PC-9 (cell line): ENCODE measurements at regions not wholly inside any gene's neighbourhood (a gene's known extent, or its start where the extent isn't known, plus 50 kb on each side); places are given as distances from the start of the nearest gene placed in this dataset.

ENCODE experiments used
- BruUV-seq: library from RNA; stranded (reverse); fragments of 400-500 nt; replicated peaks from 2 replicates; lab custom pipeline; 2021; lab: Mats Ljungman, UMichigan
- CTCF ChIA-PET: fragments of 300-600 bp; sonication (Branson Sonifier 250); formaldehyde crosslinking; loops from one replicate; lab custom pipeline; 2022; ENCODE audit warnings: antibody characterized with exemption; lab: Charles Lee
- POLR2A ChIA-PET: fragments of 300-600 bp; sonication (Branson Sonifier 250); formaldehyde crosslinking; loops from one replicate; lab custom pipeline; 2022; ENCODE audit warnings: antibody characterized with exemption; ENCODE audit not compliant: unreplicated experiment; lab: Charles Lee
- DNase-seq, 2 experiments: peaks; one replicate each; pipeline versions ENCODE4 v3.0.0 to v3.0.0-alpha.2; 2015 to 2022; ENCODE audit warnings: mixed read lengths in 1 of 2
- H2AFZ ChIP-seq: fragments of 200-600 bp; sonication (generic); 2 replicates; pipeline ENCODE4 v1.8.1; 2017; ENCODE audit warnings: antibody characterized with exemption
- H3F3A ChIP-seq: fragments of 200-600 bp; sonication (generic); 2 replicates; pipeline ENCODE4 v1.8.1; 2017; ENCODE audit warnings: antibody characterized with exemption, mild to moderate bottlenecking, low read depth; ENCODE audit not compliant: insufficient read depth
- H3K27ac ChIP-seq: fragments of 200-600 bp; sonication (generic); 2 replicates; pipeline ENCODE4 v1.6.1; 2016; ENCODE audit warnings: mixed run types
- H3K27me3 ChIP-seq: fragments of 200-600 bp; sonication (generic); 2 replicates; pipeline ENCODE4 v1.6.1; 2016; ENCODE audit warnings: low read depth, mixed run types; ENCODE audit not compliant: insufficient read depth
- H3K36me3 ChIP-seq: fragments of 200-600 bp; sonication (generic); 2 replicates; pipeline ENCODE4 v1.6.1; 2016; ENCODE audit warnings: low read depth, mixed run types
- H3K4me1 ChIP-seq: fragments of 200-600 bp; sonication (generic); replicated peaks from 2 replicates; pipeline ENCODE4 v1.6.1; 2016; ENCODE audit warnings: mixed run types; ENCODE audit not compliant: insufficient read depth
- H3K4me2 ChIP-seq: fragments of 200-600 bp; sonication (generic); 2 replicates; pipeline ENCODE4 v1.6.1; 2017; ENCODE audit warnings: mixed run types
- H3K4me3 ChIP-seq: fragments of 200-600 bp; sonication (generic); 2 replicates; pipeline ENCODE4 v1.6.1; 2016; ENCODE audit warnings: mixed run types
- H3K79me2 ChIP-seq: fragments of 200-600 bp; sonication (generic); 2 replicates; pipeline ENCODE4 v1.6.1; 2017; ENCODE audit warnings: low read depth, mixed run types
- H3K9me2 ChIP-seq: fragments of 200-600 bp; sonication (generic); 2 replicates; pipeline ENCODE4 v1.8.1; 2017; ENCODE audit warnings: mild to moderate bottlenecking; ENCODE audit not compliant: insufficient read depth
- H3K9me3 ChIP-seq: fragments of 200-600 bp; sonication (generic); 2 replicates; pipeline ENCODE4 v1.8.1; 2016; ENCODE audit warnings: low read depth; ENCODE audit not compliant: insufficient read depth
- H4K20me1 ChIP-seq: fragments of 200-600 bp; sonication (generic); 2 replicates; pipeline ENCODE4 v1.8.1; 2017; ENCODE audit not compliant: insufficient read depth
- CTCF ChIP-seq: fragments of 200-600 bp; sonication (generic); conservative IDR thresholded peaks from 2 replicates; pipeline ENCODE4 v1.6.1; 2017; ENCODE audit warnings: mixed run types, antibody characterized with exemption, mild to moderate bottlenecking, moderate library complexity
- EZH2 ChIP-seq: fragments of 200-600 bp; sonication (generic); IDR thresholded peaks from 2 replicates; pipeline ENCODE4 v1.8.0; 2017; ENCODE audit warnings: antibody characterized with exemption, low read depth
- intact Hi-C: fragments of 100-400 bp; cut with micrococcal nuclease; formaldehyde crosslinking; loops from one replicate; pipeline ENCODE4 v1.10.0; 2022; ENCODE audit not compliant: unreplicated experiment

DNA sequence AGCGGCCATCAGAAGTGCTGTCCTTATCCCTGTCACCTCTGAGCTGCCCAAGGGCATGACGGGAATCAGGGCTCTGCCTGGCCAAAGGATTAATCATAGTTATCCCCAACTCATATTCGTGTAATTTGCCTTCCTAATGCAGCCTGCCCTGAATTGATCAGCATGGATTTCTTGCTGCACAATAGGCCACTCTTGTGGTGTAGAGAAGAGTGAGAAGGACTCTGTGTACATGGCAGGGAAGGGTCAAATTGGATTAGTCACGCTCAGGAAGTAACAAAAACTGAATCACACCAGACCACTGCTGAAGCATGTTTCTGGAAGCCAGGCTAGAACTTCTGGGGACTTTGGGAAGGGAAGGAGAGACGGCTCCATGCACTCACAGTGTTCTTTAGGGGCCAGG, 227.0 kb downstream of the BUB3 start:
- TF ChIP-seq EZH2 (no peak), CTCF (no peak)
- H3K36me3 ChIP-seq, result no peaks in the 10 kb centered on the region
- H3K27ac ChIP-seq, result no peak overlapping the region
- intact Hi-C loops, result loop anchor here (2.0 to 5.0 kb wide), 2 partner anchors 248 to 339 kb away; no protein-coding TSS in a partner anchor
- BruUV-seq, result no TSS peak
- no peak overlapping the region for H3K4me3 ChIP-seq
- H3K9me3 ChIP-seq, result no peaks in the 10 kb centered on the region
- ChIA-PET POLR2A (no interaction called here), CTCF (no interaction called here)
- H2AFZ ChIP-seq, result no peak overlapping the region
- no peaks in the 10 kb centered on the region for H4K20me1 ChIP-seq
- H3K4me1 ChIP-seq, result peaks cover 12% of the 10 kb centered on the region; the same call in 1 of the 2 replicates
- H3K4me2 ChIP-seq, result no peak overlapping the region
- no peaks in the 10 kb centered on the region for H3K9me2 ChIP-seq
- no peak for DNase-seq
- no peaks in the 10 kb centered on the region for H3F3A ChIP-seq
- H3K27me3 ChIP-seq, result no peaks in the 10 kb centered on the region
- no peaks in the 10 kb centered on the region for H3K79me2 ChIP-seq

DNA sequence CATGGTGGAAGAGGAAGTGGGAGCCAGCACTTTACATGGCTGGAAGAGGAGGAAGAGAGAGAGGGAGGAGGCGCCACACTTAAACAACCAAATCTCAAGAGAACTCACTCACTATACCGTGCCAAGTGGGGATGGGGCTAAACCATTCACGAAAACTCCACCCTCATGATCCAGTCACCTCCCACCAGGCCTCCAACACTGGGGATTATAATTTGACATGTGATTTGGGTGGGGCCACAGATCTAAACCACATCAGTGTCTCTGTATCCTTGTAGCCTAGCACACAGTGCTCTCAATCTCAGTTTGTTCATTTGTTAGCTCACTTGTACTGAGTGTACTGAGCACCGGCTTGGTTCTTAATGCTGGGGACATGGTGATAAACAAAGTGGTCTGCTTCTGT, 228.3 kb downstream of the BUB3 start:
- BruUV-seq, result no TSS peak
- POLR2A ChIA-PET, result no interaction called here
- CTCF ChIA-PET, result no interaction called here

GRCh38 chr10:123385508-123386080, 231.4 kb downstream of the BUB3 start:
- Histone ChIP-seq H3K4me3 (no peak overlapping the region), H3F3A (no peaks in the 10 kb centered on the region), H2AFZ (no peak overlapping the region), H3K27ac (no peak overlapping the region), H3K9me2 (no peaks in the 10 kb centered on the region), H3K36me3 (no peaks in the 10 kb centered on the region), H3K4me2 (no peak overlapping the region), H3K9me3 (no peaks in the 10 kb centered on the region), H3K4me1 (no peaks in the 10 kb centered on the region), H3K79me2 (no peaks in the 10 kb centered on the region), H3K27me3 (no peaks in the 10 kb centered on the region), H4K20me1 (no peaks in the 10 kb centered on the region)
- CTCF ChIA-PET, result no interaction called here
- BruUV-seq, result no TSS peak
- no peak for DNase-seq
- intact Hi-C loops, result no loop called here
- TF ChIP-seq EZH2 (no peak), CTCF (no peak)
- POLR2A ChIA-PET, result no interaction called here

More for the DNA sequence above, 228.3 kb downstream of the BUB3 start:
- Histone ChIP-seq H3K27me3 (no peaks in the 10 kb centered on the region), H3K4me1 (peaks cover 9% of the 10 kb centered on the region; the same call in 1 of the 2 replicates), H3K9me3 (no peaks in the 10 kb centered on the region), H3K4me2 (no peak overlapping the region), H3K27ac (no peak overlapping the region), H3K36me3 (no peaks in the 10 kb centered on the region), H4K20me1 (no peaks in the 10 kb centered on the region), H3K79me2 (no peaks in the 10 kb centered on the region), H2AFZ (no peak overlapping the region), H3K9me2 (no peaks in the 10 kb centered on the region), H3F3A (no peaks in the 10 kb centered on the region), H3K4me3 (no peak overlapping the region)
- no peak for DNase-seq
- intact Hi-C loops, result loop anchor here (5.0 kb wide), 1 partner anchor 340 kb away; no protein-coding TSS in a partner anchor
- TF ChIP-seq CTCF (no peak), EZH2 (no peak)
